ENCODE measurements at regions not wholly inside any gene's neighbourhood (a gene's known extent, or its start where the extent isn't known, plus 50 kb on each side); places are given as distances from the start of the nearest gene placed in this dataset.

- no peak for TF ChIP-seq SPI1 (IDR thresholded peaks at IDR 0.05; ENCODE audit: low read depth, low read length)
- TF ChIP-seq POLR2A (IDR thresholded peaks at IDR 0.05; ENCODE audit: low read depth, low read length): no peak
- no peak for FAIRE-seq
- no peak for DNase-seq (ENCODE audit: insufficient read length, low spot score)
Measured at GRCh38 chr19:29325241-29325975, 112.5 kb upstream of the UQCRFS1 start.

GRCh38 chr19:29326351-29326750, 113.4 kb upstream of the UQCRFS1 start:
- FAIRE-seq: no peak
- no peak for DNase-seq (ENCODE audit: insufficient read length, low spot score)
- TF ChIP-seq POLR2AphosphoS5 (IDR thresholded peaks at IDR 0.05; ENCODE audit: low read depth, low read length): no peak
- TF ChIP-seq TAF1 (IDR thresholded peaks at IDR 0.05; ENCODE audit: low read depth, low read length): no peak
- TF ChIP-seq SPI1 (IDR thresholded peaks at IDR 0.05; ENCODE audit: low read depth, low read length): no peak
- no peak for TF ChIP-seq POLR2A (IDR thresholded peaks at IDR 0.05; ENCODE audit: low read depth, low read length)
- no peak for TF ChIP-seq POU2F2 (IDR thresholded peaks at IDR 0.05; ENCODE audit: low read depth, low read length)
- TF ChIP-seq PAX5 (IDR thresholded peaks at IDR 0.05; ENCODE audit: insufficient read depth, low read length, severe bottlenecking): no peak

- TF ChIP-seq PAX5 (IDR thresholded peaks at IDR 0.05; ENCODE audit: insufficient read depth, low read length, severe bottlenecking): no peak
- no peak for TF ChIP-seq TAF1 (IDR thresholded peaks at IDR 0.05; ENCODE audit: low read depth, low read length)
- TF ChIP-seq POLR2AphosphoS5 (IDR thresholded peaks at IDR 0.05; ENCODE audit: low read depth, low read length): no peak
- no peak for TF ChIP-seq POLR2A (IDR thresholded peaks at IDR 0.05; ENCODE audit: low read depth, low read length)
- TF ChIP-seq SPI1 (IDR thresholded peaks at IDR 0.05; ENCODE audit: low read depth, low read length): no peak
- TF ChIP-seq POU2F2 (IDR thresholded peaks at IDR 0.05; ENCODE audit: low read depth, low read length): no peak
- FAIRE-seq (no peak), DNase-seq (ENCODE audit: insufficient read length, low spot score) (no peak)
Measured at GRCh38 chr19:29326849-29327840, 114.2 kb upstream of the UQCRFS1 start.

GRCh38 chr19:29328586-29328985, 115.6 kb upstream of the UQCRFS1 start:
- FAIRE-seq (no peak), DNase-seq (ENCODE audit: insufficient read length, low spot score) (no peak)
- no peak for TF ChIP-seq POLR2AphosphoS5 (IDR thresholded peaks at IDR 0.05; ENCODE audit: low read depth, low read length)
- no peak for TF ChIP-seq PAX5 (IDR thresholded peaks at IDR 0.05; ENCODE audit: insufficient read depth, low read length, severe bottlenecking)
- no peak for TF ChIP-seq SPI1 (IDR thresholded peaks at IDR 0.05; ENCODE audit: low read depth, low read length)
- TF ChIP-seq POU2F2 (IDR thresholded peaks at IDR 0.05; ENCODE audit: low read depth, low read length): no peak
- TF ChIP-seq TAF1 (IDR thresholded peaks at IDR 0.05; ENCODE audit: low read depth, low read length): no peak
- no peak for TF ChIP-seq POLR2A (IDR thresholded peaks at IDR 0.05; ENCODE audit: low read depth, low read length)

GRCh38 chr19:29329460-29330134, 116.6 kb upstream of the UQCRFS1 start:
- DNase-seq (ENCODE audit: insufficient read length, low spot score) (no peak), FAIRE-seq (no peak)
- no peak for TF ChIP-seq TAF1 (IDR thresholded peaks at IDR 0.05; ENCODE audit: low read depth, low read length)
- no peak for TF ChIP-seq POU2F2 (IDR thresholded peaks at IDR 0.05; ENCODE audit: low read depth, low read length)
- TF ChIP-seq SPI1 (IDR thresholded peaks at IDR 0.05; ENCODE audit: low read depth, low read length): no peak
- no peak for TF ChIP-seq POLR2AphosphoS5 (IDR thresholded peaks at IDR 0.05; ENCODE audit: low read depth, low read length)
- TF ChIP-seq POLR2A (IDR thresholded peaks at IDR 0.05; ENCODE audit: low read depth, low read length): no peak
- no peak for TF ChIP-seq PAX5 (IDR thresholded peaks at IDR 0.05; ENCODE audit: insufficient read depth, low read length, severe bottlenecking)

GRCh38 chr19:29336425-29336824, 123.5 kb upstream of the UQCRFS1 start:
- DNase-seq (ENCODE audit: insufficient read length, low spot score) (no peak), FAIRE-seq (no peak)
- no peak for TF ChIP-seq TAF1 (IDR thresholded peaks at IDR 0.05; ENCODE audit: low read depth, low read length)

GRCh38 chr19:29337029-29337428, 124.1 kb upstream of the UQCRFS1 start:
- no peak for DNase-seq (ENCODE audit: insufficient read length, low spot score)
- FAIRE-seq: no peak
- TF ChIP-seq PAX5 (IDR thresholded peaks at IDR 0.05; ENCODE audit: insufficient read depth, low read length, severe bottlenecking) (no peak), POLR2AphosphoS5 (IDR thresholded peaks at IDR 0.05; ENCODE audit: low read depth, low read length) (no peak), POLR2A (IDR thresholded peaks at IDR 0.05; ENCODE audit: low read depth, low read length) (no peak), TAF1 (IDR thresholded peaks at IDR 0.05; ENCODE audit: low read depth, low read length) (no peak), POU2F2 (IDR thresholded peaks at IDR 0.05; ENCODE audit: low read depth, low read length) (no peak), SPI1 (IDR thresholded peaks at IDR 0.05; ENCODE audit: low read depth, low read length) (no peak)

- FAIRE-seq: no peak
- no peak for DNase-seq (ENCODE audit: insufficient read length, low spot score)
- no peak for TF ChIP-seq TAF1 (IDR thresholded peaks at IDR 0.05; ENCODE audit: low read depth, low read length)
- no peak for TF ChIP-seq POU2F2 (IDR thresholded peaks at IDR 0.05; ENCODE audit: low read depth, low read length)
- TF ChIP-seq POLR2AphosphoS5 (IDR thresholded peaks at IDR 0.05; ENCODE audit: low read depth, low read length): no peak
- no peak for TF ChIP-seq SPI1 (IDR thresholded peaks at IDR 0.05; ENCODE audit: low read depth, low read length)
- TF ChIP-seq PAX5 (IDR thresholded peaks at IDR 0.05; ENCODE audit: insufficient read depth, low read length, severe bottlenecking): no peak
- no peak for TF ChIP-seq POLR2A (IDR thresholded peaks at IDR 0.05; ENCODE audit: low read depth, low read length)
Measured at GRCh38 chr19:29338480-29338879, 125.5 kb upstream of the UQCRFS1 start.

- no peak for TF ChIP-seq SPI1 (IDR thresholded peaks at IDR 0.05; ENCODE audit: low read depth, low read length)
- TF ChIP-seq POLR2A (IDR thresholded peaks at IDR 0.05; ENCODE audit: low read depth, low read length): no peak
- TF ChIP-seq TAF1 (IDR thresholded peaks at IDR 0.05; ENCODE audit: low read depth, low read length): no peak
- TF ChIP-seq POU2F2 (IDR thresholded peaks at IDR 0.05; ENCODE audit: low read depth, low read length): no peak
- no peak for TF ChIP-seq POLR2AphosphoS5 (IDR thresholded peaks at IDR 0.05; ENCODE audit: low read depth, low read length)
- TF ChIP-seq PAX5 (IDR thresholded peaks at IDR 0.05; ENCODE audit: insufficient read depth, low read length, severe bottlenecking): no peak
- FAIRE-seq: no peak
- DNase-seq (ENCODE audit: insufficient read length, low spot score): no peak
Measured at GRCh38 chr19:29342721-29343120, 129.8 kb upstream of the UQCRFS1 start.
